GM12878 (cell line): ENCODE measurements at regions not wholly inside any gene's neighbourhood (a gene's known extent, or its start where the extent isn't known, plus 50 kb on each side); places are given as distances from the start of the nearest gene placed in this dataset.

Source experiments
- ATAC-seq: fragments of 200-7000 bp; cut with Tn5 transposase; 3 replicates; pipeline ENCODE4 v1.9.1; 2020; ENCODE audit warnings: mild to moderate bottlenecking, moderate library complexity
- BruUV-seq: library from RNA; stranded (reverse); fragments of 400-500 nt; replicated peaks from 2 replicates; lab custom pipeline; 2021; lab: Mats Ljungman, UMichigan
- CTCF ChIA-PET: fragments of 300-600 bp; sonication (Branson Sonifier 250); formaldehyde crosslinking; extraction: SDS; loops from one replicate; lab custom pipeline; 2021; ENCODE audit warnings: inconsistent platforms; lab: Yijun Ruan, JAX
- POLR2A ChIA-PET: fragments of 350-600 bp; formaldehyde crosslinking; extraction: SDS; loops from one replicate; lab custom pipeline; 2021; ENCODE audit warnings: inconsistent platforms; lab: Charles Lee
- RAD21 ChIA-PET: fragments of 300-600 bp; sonication (Branson Sonifier 250); formaldehyde crosslinking; loops from one replicate; lab custom pipeline; 2023; ENCODE audit warnings: antibody characterized with exemption; ENCODE audit not compliant: unreplicated experiment; lab: Charles Lee
- SMC1A ChIA-PET: fragments of 300-600 bp; sonication (Branson Sonifier 250); formaldehyde crosslinking; loops from one replicate; lab custom pipeline; 2023; ENCODE audit not compliant: unreplicated experiment, uncharacterized antibody; lab: Charles Lee
- DNase-seq: peaks from one replicate; pipeline ENCODE4 v3.0.0-alpha.2; 2011; ENCODE audit warnings: low read depth, low spot score
- FAIRE-seq: peaks from 3 replicates; lab custom pipeline; 2011; peaks lifted over from hg19 to GRCh38; lab: Jason Lieb, UNC
- H2AFZ ChIP-seq: 2 replicates; pipeline ENCODE4 v1.6.0; 2011; ENCODE audit warnings: low read depth, low read length, control low read depth; ENCODE audit not compliant: control insufficient read depth
- H3K27ac ChIP-seq: 2 replicates; pipeline ENCODE4 v1.5.1; 2011; ENCODE audit warnings: control low read depth; ENCODE audit not compliant: control insufficient read depth, insufficient read depth
- H3K27me3 ChIP-seq, 2 experiments: replicated peaks in 1 of 2; 2 replicates each; pipeline versions ENCODE4 v1.6.0 to v1.6.1; 2011; ENCODE audit warnings: low read length in 1 of 2; ENCODE audit not compliant: control insufficient read depth in 2 of 2, insufficient read depth in 2 of 2
- H3K36me3 ChIP-seq, 2 experiments: 2 replicates each; pipeline ENCODE4 v1.5.1; 2011; ENCODE audit warnings: low read length in 1 of 2; ENCODE audit not compliant: control insufficient read depth in 2 of 2, insufficient read depth in 2 of 2
- H3K4me1 ChIP-seq: 2 replicates; pipeline ENCODE4 v1.6.1; 2011; ENCODE audit warnings: mild to moderate bottlenecking, low read length, moderate library complexity, mixed read lengths; ENCODE audit not compliant: control insufficient read depth, insufficient read depth
- H3K4me2 ChIP-seq: 2 replicates; pipeline ENCODE4 v1.6.0; 2011; ENCODE audit warnings: control low read depth; ENCODE audit not compliant: control insufficient read depth, insufficient read depth
- H3K4me3 ChIP-seq: fragments of 200-600 bp; sonication (generic); 2 replicates; pipeline ENCODE4 v1.5.1; 2016
- H3K79me2 ChIP-seq: 2 replicates; pipeline ENCODE4 v1.6.0; 2011; ENCODE audit warnings: low read length; ENCODE audit not compliant: control insufficient read depth, insufficient read depth
- H3K9ac ChIP-seq: 2 replicates; pipeline ENCODE4 v1.8.0; 2011; ENCODE audit warnings: low read length, control low read depth, mixed read lengths; ENCODE audit not compliant: control insufficient read depth, insufficient read depth
- H3K9me3 ChIP-seq: replicated peaks from 3 replicates; pipeline ENCODE4 v1.5.1; 2011; ENCODE audit warnings: mild to moderate bottlenecking, low read length; ENCODE audit not compliant: control insufficient read depth, insufficient read depth
- H4K20me1 ChIP-seq: 2 replicates; pipeline ENCODE4 v1.6.0; 2011; ENCODE audit not compliant: control insufficient read depth, insufficient read depth
- YBX1 ChIP-seq: fragments of 450-650 bp; IDR thresholded peaks from 2 replicates; pipeline ENCODE4 v1.6.1; 2016; ENCODE audit warnings: antibody characterized with exemption
- WGBS: methylation state at CpG from one replicate; pipeline ENCODE4 v1.1.6; 2016; ENCODE audit warnings: low lambda C conversion rate; ENCODE audit not compliant: insufficient replicate concordance, insufficient coverage; ENCODE audit errors: missing lambda C conversion rate; 5-methylcytosine and 5-hydroxymethylcytosine counted together
- in situ Hi-C: fragments of 300-500 bp; cut with MboI; formaldehyde crosslinking; loops from 9 replicates; pipeline ENCODE4 v1.14.3; 2018; ENCODE audit warnings: mixed read lengths
- intact Hi-C: fragments of 100-400 bp; cut with micrococcal nuclease; formaldehyde crosslinking; loops from one replicate; pipeline ENCODE4 v1.14.2; 2022; ENCODE audit not compliant: unreplicated experiment
- TF ChIP-seq, protein P1 (sequence below): fragments of 450-650 bp; IDR thresholded peaks from 2 replicates; pipeline ENCODE4 v1.6.1; 2018; ENCODE audit warnings: borderline replicate concordance, mild to moderate bottlenecking; ENCODE audit not compliant: partially characterized antibody
- TF ChIP-seq, protein P2 (sequence below): fragments of 450-650 bp; formaldehyde crosslinking; IDR thresholded peaks from 2 replicates; pipeline ENCODE4 v1.5.0; 2022; ENCODE audit warnings: mild to moderate bottlenecking, missing genetic modification characterization
- TF ChIP-seq, protein P3 (sequence below): fragments of 450-650 bp; IDR thresholded peaks from 2 replicates; pipeline ENCODE4 v1.6.1; 2017; ENCODE audit warnings: mild to moderate bottlenecking, low read depth, inconsistent platforms; ENCODE audit not compliant: poor library complexity, severe bottlenecking
- TF ChIP-seq, protein P4 (sequence below): IDR thresholded peaks from 2 replicates; pipeline ENCODE4 v1.6.1; 2011; ENCODE audit warnings: low read depth, low read length, improper control_type of control experiment, borderline replicate concordance

DNA sequence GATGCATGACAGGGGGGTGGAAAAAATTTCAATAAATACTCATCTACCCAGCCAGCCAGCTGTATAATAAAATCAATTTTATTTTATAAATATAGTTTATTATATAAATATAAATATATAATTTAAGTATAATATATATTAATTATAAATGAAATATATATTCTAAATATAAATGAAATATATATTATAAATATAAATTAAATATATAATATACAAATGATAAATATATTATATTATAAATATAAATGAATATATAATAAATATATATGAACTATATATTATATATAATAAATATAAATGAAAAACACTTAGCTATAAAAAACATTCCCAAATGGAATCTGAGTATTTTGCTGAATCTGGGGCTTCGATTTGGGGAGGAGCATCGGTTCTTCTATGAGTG is 79.4 kb upstream of the CDCA7L start:
- Histone ChIP-seq H3K4me2 (no peak overlapping the region), H3K4me3 (no peak overlapping the region), H3K27me3 (0 out of 4 replicates have a peak, but pooled peaks cover 0 to 2% of the 10 kb centered on the region in 2 experiments), H3K9ac (no peak overlapping the region), H3K36me3 (no peaks in the 10 kb centered on the region), H3K4me1 (no peaks in the 10 kb centered on the region), H4K20me1 (no peaks in the 10 kb centered on the region), H3K79me2 (no peaks in the 10 kb centered on the region), H2AFZ (no peak overlapping the region), H3K9me3 (no peaks in the 10 kb centered on the region), H3K27ac (no peak overlapping the region)
- ATAC-seq (no peak), FAIRE-seq (no peak), DNase-seq (no peak)
- POLR2A ChIA-PET, result no interaction called here
- in situ Hi-C loops (no loop called here), intact Hi-C loops (no loop called here)
- RAD21 ChIA-PET, result no interaction called here
- SMC1A ChIA-PET, result interaction anchor here (0.5 kb wide), 1 partner anchor 56 kb away, joined by 4 read pairs; no protein-coding TSS in a partner anchor
- no TSS peak for BruUV-seq
- WGBS, result 69% methylated on average over 2 of the region's 2 CpGs
- TF ChIP-seq, protein P1, sequence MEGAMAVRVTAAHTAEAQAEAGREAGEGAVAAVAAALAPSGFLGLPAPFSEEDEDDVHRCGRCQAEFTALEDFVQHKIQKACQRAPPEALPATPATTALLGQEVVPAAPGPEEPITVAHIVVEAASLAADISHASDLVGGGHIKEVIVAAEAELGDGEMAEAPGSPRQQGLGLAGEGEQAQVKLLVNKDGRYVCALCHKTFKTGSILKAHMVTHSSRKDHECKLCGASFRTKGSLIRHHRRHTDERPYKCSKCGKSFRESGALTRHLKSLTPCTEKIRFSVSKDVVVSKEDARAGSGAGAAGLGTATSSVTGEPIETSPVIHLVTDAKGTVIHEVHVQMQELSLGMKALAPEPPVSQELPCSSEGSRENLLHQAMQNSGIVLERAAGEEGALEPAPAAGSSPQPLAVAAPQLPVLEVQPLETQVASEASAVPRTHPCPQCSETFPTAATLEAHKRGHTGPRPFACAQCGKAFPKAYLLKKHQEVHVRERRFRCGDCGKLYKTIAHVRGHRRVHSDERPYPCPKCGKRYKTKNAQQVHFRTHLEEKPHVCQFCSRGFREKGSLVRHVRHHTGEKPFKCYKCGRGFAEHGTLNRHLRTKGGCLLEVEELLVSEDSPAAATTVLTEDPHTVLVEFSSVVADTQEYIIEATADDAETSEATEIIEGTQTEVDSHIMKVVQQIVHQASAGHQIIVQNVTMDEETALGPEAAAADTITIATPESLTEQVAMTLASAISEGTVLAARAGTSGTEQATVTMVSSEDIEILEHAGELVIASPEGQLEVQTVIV, result no peak
- TF ChIP-seq, protein P2, sequence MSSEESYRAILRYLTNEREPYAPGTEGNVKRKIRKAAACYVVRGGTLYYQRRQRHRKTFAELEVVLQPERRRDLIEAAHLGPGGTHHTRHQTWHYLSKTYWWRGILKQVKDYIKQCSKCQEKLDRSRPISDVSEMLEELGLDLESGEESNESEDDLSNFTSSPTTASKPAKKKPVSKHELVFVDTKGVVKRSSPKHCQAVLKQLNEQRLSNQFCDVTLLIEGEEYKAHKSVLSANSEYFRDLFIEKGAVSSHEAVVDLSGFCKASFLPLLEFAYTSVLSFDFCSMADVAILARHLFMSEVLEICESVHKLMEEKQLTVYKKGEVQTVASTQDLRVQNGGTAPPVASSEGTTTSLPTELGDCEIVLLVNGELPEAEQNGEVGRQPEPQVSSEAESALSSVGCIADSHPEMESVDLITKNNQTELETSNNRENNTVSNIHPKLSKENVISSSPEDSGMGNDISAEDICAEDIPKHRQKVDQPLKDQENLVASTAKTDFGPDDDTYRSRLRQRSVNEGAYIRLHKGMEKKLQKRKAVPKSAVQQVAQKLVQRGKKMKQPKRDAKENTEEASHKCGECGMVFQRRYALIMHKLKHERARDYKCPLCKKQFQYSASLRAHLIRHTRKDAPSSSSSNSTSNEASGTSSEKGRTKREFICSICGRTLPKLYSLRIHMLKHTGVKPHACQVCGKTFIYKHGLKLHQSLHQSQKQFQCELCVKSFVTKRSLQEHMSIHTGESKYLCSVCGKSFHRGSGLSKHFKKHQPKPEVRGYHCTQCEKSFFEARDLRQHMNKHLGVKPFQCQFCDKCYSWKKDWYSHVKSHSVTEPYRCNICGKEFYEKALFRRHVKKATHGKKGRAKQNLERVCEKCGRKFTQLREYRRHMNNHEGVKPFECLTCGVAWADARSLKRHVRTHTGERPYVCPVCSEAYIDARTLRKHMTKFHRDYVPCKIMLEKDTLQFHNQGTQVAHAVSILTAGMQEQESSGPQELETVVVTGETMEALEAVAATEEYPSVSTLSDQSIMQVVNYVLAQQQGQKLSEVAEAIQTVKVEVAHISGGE (CRISPR knock-in tag), result no peak
- TF ChIP-seq, protein P3, sequence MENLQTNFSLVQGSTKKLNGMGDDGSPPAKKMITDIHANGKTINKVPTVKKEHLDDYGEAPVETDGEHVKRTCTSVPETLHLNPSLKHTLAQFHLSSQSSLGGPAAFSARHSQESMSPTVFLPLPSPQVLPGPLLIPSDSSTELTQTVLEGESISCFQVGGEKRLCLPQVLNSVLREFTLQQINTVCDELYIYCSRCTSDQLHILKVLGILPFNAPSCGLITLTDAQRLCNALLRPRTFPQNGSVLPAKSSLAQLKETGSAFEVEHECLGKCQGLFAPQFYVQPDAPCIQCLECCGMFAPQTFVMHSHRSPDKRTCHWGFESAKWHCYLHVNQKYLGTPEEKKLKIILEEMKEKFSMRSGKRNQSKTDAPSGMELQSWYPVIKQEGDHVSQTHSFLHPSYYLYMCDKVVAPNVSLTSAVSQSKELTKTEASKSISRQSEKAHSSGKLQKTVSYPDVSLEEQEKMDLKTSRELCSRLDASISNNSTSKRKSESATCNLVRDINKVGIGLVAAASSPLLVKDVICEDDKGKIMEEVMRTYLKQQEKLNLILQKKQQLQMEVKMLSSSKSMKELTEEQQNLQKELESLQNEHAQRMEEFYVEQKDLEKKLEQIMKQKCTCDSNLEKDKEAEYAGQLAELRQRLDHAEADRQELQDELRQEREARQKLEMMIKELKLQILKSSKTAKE, result no peak
- TF ChIP-seq, protein P4, sequence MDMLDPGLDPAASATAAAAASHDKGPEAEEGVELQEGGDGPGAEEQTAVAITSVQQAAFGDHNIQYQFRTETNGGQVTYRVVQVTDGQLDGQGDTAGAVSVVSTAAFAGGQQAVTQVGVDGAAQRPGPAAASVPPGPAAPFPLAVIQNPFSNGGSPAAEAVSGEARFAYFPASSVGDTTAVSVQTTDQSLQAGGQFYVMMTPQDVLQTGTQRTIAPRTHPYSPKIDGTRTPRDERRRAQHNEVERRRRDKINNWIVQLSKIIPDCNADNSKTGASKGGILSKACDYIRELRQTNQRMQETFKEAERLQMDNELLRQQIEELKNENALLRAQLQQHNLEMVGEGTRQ, result no peak
- TF ChIP-seq YBX1, result no peak
- CTCF ChIA-PET, result no interaction called here
